IPS-18c (cell line): ENCODE measurements at regions not wholly inside any gene's neighbourhood (a gene's known extent, or its start where the extent isn't known, plus 50 kb on each side); places are given as distances from the start of the nearest gene placed in this dataset.
"Not testable (repeated sequence)": the region's sequence is repeated elsewhere in the genome, so short reads cannot be mapped to it uniquely, and the experiment has no call there.

Experiments
- H3K4me3 ChIP-seq: 2 replicates; pipeline ENCODE4 v1.7.0; 2013; ENCODE audit warnings: low read depth, mild to moderate bottlenecking, low read length, moderate library complexity; ENCODE audit not compliant: insufficient read depth
- H3K9me3 ChIP-seq: one replicate; pipeline ENCODE4 v1.6.1; 2013; ENCODE audit warnings: mild to moderate bottlenecking, low read length, moderate library complexity; ENCODE audit not compliant: control insufficient read depth, insufficient read depth

- H3K4me3 ChIP-seq, H3K9me3 ChIP-seq: not testable (repeated sequence)
Observed at GRCh38 chr1:149368337-149368736, 106.5 kb upstream of the NBPF19 start.

GRCh38 chr1:149369081-149369480, 105.8 kb upstream of the NBPF19 start:
- H3K9me3 ChIP-seq, H3K4me3 ChIP-seq: not testable (repeated sequence)

GRCh38 chr1:149371955-149372354, 102.9 kb upstream of the NBPF19 start:
- not testable (repeated sequence) for H3K4me3 ChIP-seq, H3K9me3 ChIP-seq

DNA sequence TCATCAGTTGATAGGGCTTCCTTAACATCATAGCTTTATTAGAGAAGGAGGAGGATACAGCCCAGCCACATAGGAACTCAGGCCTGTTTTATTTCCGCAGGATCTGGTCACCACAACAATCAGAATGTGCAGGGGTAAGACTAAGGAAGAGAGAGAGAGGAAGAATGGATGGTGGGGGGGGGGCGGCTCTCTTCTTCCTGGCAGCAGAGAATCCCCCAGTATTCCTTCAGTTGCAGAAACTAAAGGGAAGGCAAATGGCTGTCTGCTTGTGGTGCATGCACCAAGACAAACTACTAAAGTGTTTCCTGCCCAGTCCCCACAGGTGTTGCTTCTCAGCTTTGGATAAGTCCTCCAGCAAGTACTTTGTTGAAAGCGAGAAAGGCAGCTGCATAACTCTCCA, 96.4 kb upstream of the NBPF19 start:
- not testable (repeated sequence) for H3K4me3 ChIP-seq, H3K9me3 ChIP-seq

- not testable (repeated sequence) for H3K9me3 ChIP-seq, H3K4me3 ChIP-seq
Observed at GRCh38 chr1:149390173-149390926, 84.5 kb upstream of the NBPF19 start.

GRCh38 chr1:149390931-149391330, 83.9 kb upstream of the NBPF19 start:
- not testable (repeated sequence) for H3K9me3 ChIP-seq, H3K4me3 ChIP-seq

DNA sequence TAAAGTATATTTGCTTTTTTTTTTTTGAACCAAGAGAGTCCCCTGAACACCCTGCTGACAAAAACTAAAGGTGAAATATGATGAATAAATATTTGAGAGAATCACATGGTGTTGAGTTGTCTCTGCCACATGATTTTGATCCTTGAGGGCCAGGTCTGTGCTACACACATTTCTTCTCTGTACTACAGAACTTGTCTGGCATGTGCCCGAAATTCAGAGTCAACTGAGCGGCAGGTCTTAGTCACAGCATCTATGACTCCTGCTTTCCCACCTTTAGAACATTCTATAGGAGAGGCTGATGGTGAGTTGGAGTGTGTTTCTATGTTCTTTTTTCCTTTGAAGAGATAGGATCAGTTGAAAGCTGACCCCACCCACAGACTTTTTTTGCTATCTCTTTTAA, 79.0 kb upstream of the NBPF19 start:
- H3K9me3 ChIP-seq, H3K4me3 ChIP-seq: not testable (repeated sequence)

- not testable (repeated sequence) for H3K9me3 ChIP-seq, H3K4me3 ChIP-seq
Observed at GRCh38 chr1:149398527-149398926, 76.3 kb upstream of the NBPF19 start.

DNA sequence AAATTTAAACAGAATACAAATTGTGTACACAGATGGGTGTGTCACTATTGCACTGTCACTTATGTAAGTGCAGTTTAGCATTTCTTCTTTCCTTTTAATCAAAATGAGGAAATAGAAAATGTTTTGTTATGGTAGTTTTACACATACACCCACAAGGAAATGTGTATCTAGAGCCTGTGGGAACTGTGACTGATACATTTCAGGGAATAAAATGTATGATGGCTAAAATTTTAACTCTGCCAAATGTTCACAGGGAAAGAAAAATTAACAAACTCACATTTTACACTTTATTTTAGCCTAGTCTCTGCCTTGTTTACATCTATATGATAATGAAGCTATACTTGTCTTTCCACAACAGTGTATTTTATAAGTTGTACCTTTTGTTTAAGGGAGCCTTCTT, 66.4 kb upstream of the NBPF19 start:
- H3K4me3 ChIP-seq, H3K9me3 ChIP-seq: not testable (repeated sequence)

- not testable (repeated sequence) for H3K4me3 ChIP-seq, H3K9me3 ChIP-seq
Observed at GRCh38 chr1:149415373-149415772, 59.5 kb upstream of the NBPF19 start.

DNA sequence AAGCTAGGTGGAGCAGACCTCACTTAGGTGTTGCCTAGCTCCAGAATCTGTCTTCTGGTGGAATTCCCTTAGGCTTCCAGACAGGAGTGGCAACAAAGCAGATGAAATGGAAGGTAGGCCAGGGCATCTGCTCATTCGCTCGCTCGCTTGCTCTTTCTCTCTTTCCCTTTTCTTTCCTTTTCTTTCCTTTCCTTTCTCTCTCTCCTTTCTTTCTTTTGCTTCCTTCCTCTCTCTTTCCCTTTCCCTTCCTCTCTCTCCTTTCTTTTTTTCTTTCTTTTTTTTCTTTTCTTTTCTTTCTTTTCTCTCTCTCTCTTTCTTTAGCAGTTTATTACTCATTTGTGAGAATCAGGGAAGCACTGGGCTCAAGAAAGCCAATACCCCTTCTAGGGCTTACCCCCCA, 56.1 kb upstream of the NBPF19 start:
- H3K9me3 ChIP-seq, H3K4me3 ChIP-seq: not testable (repeated sequence)

- not testable (repeated sequence) for H3K4me3 ChIP-seq, H3K9me3 ChIP-seq
Observed at GRCh38 chr1:149423122-149423521, 51.7 kb upstream of the NBPF19 start.
